ENCODE measurements at regions not wholly inside any gene's neighbourhood (a gene's known extent, or its start where the extent isn't known, plus 50 kb on each side); places are given as distances from the start of the nearest gene placed in this dataset.

DNA sequence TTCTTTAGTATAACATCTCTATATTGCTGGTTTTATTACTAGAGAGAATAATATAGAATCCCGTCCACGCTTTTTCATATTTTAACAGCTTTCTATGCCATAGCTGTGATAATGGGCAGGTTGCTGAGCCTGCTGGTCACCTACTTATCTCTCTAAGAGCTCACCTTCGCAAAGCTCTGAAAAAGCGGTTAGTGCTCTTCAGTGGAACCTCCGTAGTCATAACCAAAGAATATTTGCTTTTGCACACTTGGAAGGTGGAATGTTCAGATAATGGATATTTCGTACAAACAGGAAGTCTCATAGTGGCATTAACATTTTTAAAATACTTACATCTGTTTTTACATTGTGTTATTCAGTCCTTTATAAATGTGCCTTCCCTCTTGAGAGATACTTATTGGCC, 388.9 kb upstream of the ANO3 start:
- H3K4me1 Mint-ChIP-seq (ENCODE audit: low read depth), result no peaks in the 10 kb centered on the region
- no peak overlapping the region for H3K4me3 Mint-ChIP-seq
- no peak overlapping the region for H3K27ac Mint-ChIP-seq
- no peak for DNase-seq
- ChIA-PET POLR2A (no interaction called here), CTCF (no interaction called here)
- no peaks in the 10 kb centered on the region for H3K36me3 Mint-ChIP-seq
- intact Hi-C loops (cut with micrococcal nuclease), result no loop called here
- peaks cover 7% of the 10 kb centered on the region for H3K9me3 Mint-ChIP-seq
- H3K27me3 Mint-ChIP-seq, result no peaks in the 10 kb centered on the region

DNA sequence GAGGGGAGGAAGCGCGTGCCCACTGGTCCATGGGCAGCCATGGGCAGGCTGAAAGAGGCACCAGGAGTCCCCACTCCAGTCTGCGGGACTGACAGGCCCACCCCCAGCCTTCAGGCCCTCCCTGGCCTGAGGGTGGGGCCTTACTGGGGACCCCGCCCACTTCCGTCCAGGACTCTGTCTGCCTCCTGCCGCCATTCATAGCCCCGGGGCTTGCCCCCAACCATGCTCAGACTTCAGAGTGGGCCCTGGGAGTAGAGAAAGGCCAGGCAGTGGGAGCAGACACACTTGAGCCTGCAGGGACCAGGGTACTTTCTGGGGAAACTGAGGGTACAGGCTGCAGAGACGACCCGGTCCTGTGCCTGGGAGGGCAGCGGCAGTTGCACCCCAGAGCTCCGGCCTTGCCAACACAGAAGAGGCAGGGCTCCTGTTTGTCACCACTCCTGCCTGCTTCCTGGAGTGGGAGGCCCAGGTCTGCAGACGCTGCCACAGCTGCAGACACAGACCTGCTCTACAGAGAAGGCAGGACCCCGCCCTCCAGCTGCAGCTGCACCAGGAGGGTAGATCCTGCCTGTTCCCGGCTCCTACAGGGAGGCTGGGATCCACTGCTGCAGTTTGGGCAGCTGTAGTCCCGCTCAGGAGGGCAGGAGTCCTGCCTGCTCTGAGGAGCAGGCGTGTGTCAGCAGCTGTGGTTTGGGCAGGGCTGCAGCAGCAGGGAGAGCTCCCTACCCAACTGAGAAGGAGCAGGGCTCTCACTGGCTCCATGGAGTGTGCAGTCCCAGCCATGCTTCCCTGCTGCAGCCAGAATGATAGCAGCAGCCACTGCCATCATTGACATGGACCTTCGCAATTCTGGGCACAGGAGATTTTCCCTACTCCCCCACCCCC, 387.9 kb upstream of the ANO3 start:
- Mint-ChIP-seq H3K9me3 (peaks cover 7% of the 10 kb centered on the region), H3K4me1 (ENCODE audit: low read depth) (no peaks in the 10 kb centered on the region), H3K36me3 (no peaks in the 10 kb centered on the region), H3K27ac (no peak overlapping the region), H3K27me3 (no peaks in the 10 kb centered on the region), H3K4me3 (no peak overlapping the region)
- ChIA-PET POLR2A (no interaction called here), CTCF (no interaction called here)
- intact Hi-C loops (cut with micrococcal nuclease), result no loop called here
- no peak for DNase-seq

DNA sequence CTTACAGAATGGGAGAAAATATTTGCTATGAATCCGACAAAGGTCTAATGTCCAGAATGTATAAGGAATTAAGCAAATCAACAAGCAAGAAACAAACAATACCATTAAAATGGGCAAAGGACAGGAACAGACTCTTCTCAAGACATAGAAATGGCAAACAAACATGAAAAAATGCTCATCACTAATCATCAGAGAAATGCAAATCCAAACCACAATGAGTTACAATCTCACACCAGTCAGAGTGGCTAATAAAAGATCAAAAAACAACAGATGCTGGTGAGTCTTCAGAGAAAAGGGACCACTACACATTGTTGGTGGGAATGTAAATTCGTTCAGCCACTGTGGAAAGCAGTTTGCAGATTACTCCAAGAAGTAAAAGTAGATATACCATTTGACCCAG, 382.0 kb upstream of the ANO3 start:
- CTCF ChIA-PET, result no interaction called here
- peaks cover 7% of the 10 kb centered on the region for H3K9me3 Mint-ChIP-seq
- POLR2A ChIA-PET, result no interaction called here

DNA sequence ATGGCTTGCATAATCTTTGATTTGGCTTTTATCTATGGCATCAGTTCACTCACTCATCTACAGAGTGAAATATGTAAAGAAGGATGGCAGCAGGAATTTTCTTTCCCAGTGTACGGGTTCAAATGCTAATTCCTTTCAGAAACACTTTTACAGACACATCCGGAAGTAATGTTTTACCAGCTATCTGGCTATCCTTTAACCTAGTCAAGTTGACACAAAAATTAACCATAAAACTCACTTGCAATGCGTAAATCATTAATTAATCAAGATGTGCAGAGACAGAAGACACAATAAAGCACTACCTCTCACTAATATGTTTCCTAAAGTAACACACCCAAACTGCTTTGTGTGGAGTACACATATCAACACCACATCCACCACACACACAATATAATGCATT, 378.9 kb upstream of the ANO3 start:
- H3K4me1 Mint-ChIP-seq (ENCODE audit: low read depth), result no peaks in the 10 kb centered on the region
- H3K4me3 Mint-ChIP-seq, result no peak overlapping the region
- intact Hi-C loops (cut with micrococcal nuclease), result no loop called here
- H3K36me3 Mint-ChIP-seq, result no peaks in the 10 kb centered on the region
- H3K27me3 Mint-ChIP-seq, result no peaks in the 10 kb centered on the region
- no peak for DNase-seq
- ChIA-PET CTCF (no interaction called here), POLR2A (no interaction called here)
- H3K27ac Mint-ChIP-seq, result no peak overlapping the region
- peaks cover 11% of the 10 kb centered on the region for H3K9me3 Mint-ChIP-seq

More for the DNA sequence above, 382.0 kb upstream of the ANO3 start:
- H3K36me3 Mint-ChIP-seq, result no peaks in the 10 kb centered on the region
- intact Hi-C loops (cut with micrococcal nuclease), result no loop called here
- no peaks in the 10 kb centered on the region for H3K4me1 Mint-ChIP-seq (ENCODE audit: low read depth)
- DNase-seq, result no peak
- H3K4me3 Mint-ChIP-seq, result no peak overlapping the region
- H3K27me3 Mint-ChIP-seq, result no peaks in the 10 kb centered on the region
- no peak overlapping the region for H3K27ac Mint-ChIP-seq

DNA sequence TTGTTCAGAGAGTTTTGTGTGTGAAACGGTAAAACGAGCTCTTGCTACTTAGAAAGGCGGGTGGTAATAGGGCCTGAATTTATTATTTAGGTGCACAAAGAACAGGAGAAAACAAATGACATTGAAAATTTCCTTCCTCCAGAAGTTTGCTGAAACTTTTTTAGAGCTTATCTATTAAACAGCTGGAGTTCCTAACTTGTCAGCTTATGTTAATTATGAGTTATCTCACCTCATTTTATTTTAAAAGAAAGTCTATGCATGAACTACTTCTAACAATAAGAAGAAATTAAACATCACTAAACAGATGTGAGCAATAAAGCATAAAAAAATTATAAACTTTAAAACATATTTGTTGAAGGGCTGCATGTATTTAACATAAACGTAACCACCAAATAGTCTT, 373.9 kb upstream of the ANO3 start:
- H3K36me3 Mint-ChIP-seq, result no peaks in the 10 kb centered on the region
- CTCF ChIA-PET, result no interaction called here
- H3K4me1 Mint-ChIP-seq (ENCODE audit: low read depth), result no peaks in the 10 kb centered on the region
- no peak overlapping the region for H3K27ac Mint-ChIP-seq
- POLR2A ChIA-PET, result no interaction called here
- intact Hi-C loops (cut with micrococcal nuclease), result no loop called here
- no peak for DNase-seq
- no peaks in the 10 kb centered on the region for H3K27me3 Mint-ChIP-seq
- H3K4me3 Mint-ChIP-seq, result no peak overlapping the region
- H3K9me3 Mint-ChIP-seq, result peaks cover 10% of the 10 kb centered on the region

DNA sequence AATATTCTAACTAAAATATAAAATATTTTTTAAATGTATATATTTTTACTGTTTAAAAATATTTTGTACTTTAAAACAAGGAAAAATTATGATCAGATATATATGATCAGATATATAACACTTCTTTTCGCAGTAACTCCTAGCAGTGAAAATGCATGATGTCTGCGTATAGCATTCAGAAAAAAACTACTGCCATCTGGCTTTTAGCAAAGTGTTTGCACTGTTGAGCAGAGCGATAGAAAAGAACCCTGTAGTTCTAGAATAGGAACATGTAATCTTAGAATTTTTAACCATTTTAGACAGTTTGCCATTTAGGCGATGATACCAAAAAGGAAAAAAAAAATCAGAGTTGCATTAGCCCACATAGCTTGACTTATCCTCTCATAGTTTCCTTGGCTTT, 370.4 kb upstream of the ANO3 start:
- Mint-ChIP-seq H3K36me3 (no peaks in the 10 kb centered on the region), H3K4me3 (no peak overlapping the region), H3K4me1 (ENCODE audit: low read depth) (no peaks in the 10 kb centered on the region), H3K27ac (no peak overlapping the region), H3K9me3 (peaks cover 11% of the 10 kb centered on the region), H3K27me3 (no peaks in the 10 kb centered on the region)
- CTCF ChIA-PET, result no interaction called here
- DNase-seq, result no peak
- POLR2A ChIA-PET, result no interaction called here
- intact Hi-C loops (cut with micrococcal nuclease), result no loop called here

DNA sequence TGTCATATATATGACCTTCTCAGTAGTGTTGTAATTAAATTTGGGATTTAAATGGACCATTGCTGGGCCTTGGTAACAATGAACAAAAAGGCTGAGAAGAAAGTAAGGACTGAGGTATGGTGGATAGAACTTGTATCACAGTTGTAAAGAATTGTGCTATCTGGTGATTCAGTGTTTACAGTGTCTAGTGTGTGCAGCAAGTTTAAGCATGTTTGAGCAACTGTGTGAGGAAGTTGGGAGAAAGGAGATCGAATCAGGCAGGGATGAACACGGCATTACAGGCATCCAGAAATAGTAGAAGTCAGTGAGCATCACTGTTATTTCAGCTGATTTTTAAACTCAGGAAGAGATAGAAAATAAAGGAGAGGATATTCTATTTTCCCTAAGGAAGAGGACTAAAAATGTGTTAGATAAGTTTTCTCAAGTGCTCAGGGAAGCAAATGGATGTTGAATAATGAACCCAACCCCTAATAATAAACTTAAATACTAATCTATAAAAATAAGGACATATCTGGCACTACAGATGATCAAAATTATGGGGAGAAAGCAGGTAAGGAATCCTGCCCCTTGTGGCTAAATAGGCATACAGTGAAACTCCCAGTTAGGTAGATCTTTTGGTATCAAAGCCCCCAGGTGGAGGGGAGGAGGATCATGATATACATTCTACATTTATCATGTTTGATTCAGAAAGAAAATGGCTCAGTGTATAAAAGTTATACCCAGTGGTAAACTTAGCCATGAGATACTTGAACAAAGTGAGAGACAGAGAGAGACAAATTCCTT, 361.0 kb upstream of the ANO3 start:
- H3K36me3 Mint-ChIP-seq, result no peaks in the 10 kb centered on the region
- POLR2A ChIA-PET, result no interaction called here
- CTCF ChIA-PET, result no interaction called here
- no peak overlapping the region for H3K4me3 Mint-ChIP-seq
- no peak for DNase-seq
- H3K4me1 Mint-ChIP-seq (ENCODE audit: low read depth), result no peaks in the 10 kb centered on the region
- intact Hi-C loops (cut with micrococcal nuclease), result no loop called here
- no peak overlapping the region for H3K27ac Mint-ChIP-seq
- H3K27me3 Mint-ChIP-seq, result no peaks in the 10 kb centered on the region
- H3K9me3 Mint-ChIP-seq, result peaks cover 10% of the 10 kb centered on the region

DNA sequence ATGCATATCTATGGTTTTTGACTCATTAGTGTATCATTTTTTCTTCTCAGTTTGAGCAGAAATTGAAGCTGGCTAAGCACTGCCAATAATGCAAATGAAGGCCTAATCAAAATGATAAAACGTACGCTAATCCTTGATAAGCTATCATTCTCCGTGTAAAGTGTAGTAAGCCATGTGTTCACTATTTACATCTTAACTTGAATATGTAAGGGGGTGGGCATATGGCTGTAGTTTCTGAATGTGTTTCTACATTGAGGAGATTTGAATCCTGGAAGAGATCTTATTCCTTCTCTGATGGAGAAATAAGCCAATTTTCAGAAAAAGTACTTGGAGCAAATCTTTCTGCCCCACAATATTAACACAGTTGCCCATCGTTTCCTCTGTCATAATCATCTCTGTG, 351.8 kb upstream of the ANO3 start:
- intact Hi-C loops (cut with micrococcal nuclease), result loop anchor here (5.0 kb wide), 1 partner anchor 297 kb away; no protein-coding TSS in a partner anchor
- CTCF ChIA-PET, result no interaction called here
- H3K36me3 Mint-ChIP-seq, result no peaks in the 10 kb centered on the region
- H3K4me1 Mint-ChIP-seq (ENCODE audit: low read depth), result no peaks in the 10 kb centered on the region
- no peak overlapping the region for H3K27ac Mint-ChIP-seq
- peaks cover 8% of the 10 kb centered on the region for H3K9me3 Mint-ChIP-seq
- no peak for DNase-seq
- H3K27me3 Mint-ChIP-seq, result no peaks in the 10 kb centered on the region
- POLR2A ChIA-PET, result no interaction called here
- H3K4me3 Mint-ChIP-seq, result no peak overlapping the region

DNA sequence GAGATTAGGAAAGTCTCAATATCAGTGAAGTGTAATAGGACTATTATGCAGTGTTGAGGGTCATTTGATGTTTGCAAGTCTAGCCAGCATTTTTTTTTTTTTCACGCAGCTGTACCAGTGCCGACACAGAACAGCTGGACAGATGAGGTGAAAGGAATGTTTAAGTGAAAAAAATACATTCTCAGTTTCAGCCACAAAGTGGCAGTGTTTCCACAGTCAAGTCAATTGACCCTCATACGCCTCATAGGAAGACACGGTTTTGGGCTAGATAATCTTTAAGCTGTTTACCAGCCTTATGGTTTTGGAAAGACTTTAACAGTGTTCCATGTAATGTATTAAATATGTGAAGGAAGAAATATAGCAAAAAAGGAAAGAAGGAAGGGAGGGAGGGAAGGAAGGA, 349.9 kb upstream of the ANO3 start:
- ChIA-PET CTCF (no interaction called here), POLR2A (no interaction called here)
- H3K4me1 Mint-ChIP-seq (ENCODE audit: low read depth), result no peaks in the 10 kb centered on the region
- no peak for DNase-seq
- intact Hi-C loops (cut with micrococcal nuclease), result loop anchor here (5.0 kb wide), 1 partner anchor 295 kb away; no protein-coding TSS in a partner anchor
- no peaks in the 10 kb centered on the region for H3K27me3 Mint-ChIP-seq
- H3K27ac Mint-ChIP-seq, result no peak overlapping the region
- no peaks in the 10 kb centered on the region for H3K36me3 Mint-ChIP-seq
- H3K4me3 Mint-ChIP-seq, result no peak overlapping the region
- peaks cover 8% of the 10 kb centered on the region for H3K9me3 Mint-ChIP-seq

DNA sequence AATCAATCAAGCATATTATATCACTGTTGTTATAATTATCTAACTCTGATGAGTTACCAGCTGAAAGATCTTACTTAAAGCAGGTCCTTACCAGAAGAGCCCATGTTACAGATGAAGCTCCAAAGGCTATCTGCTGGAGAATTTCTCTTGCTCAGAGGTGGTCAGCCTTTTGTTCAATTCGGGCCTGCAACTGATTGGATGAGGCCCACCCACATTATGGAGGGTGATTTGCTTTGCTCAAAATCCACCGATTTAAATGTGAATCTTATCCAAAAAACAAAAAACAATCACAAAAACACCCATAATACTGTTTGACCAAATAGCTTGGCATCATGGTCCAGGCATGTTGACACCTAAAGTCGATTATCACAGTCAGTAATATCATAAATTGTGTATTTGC, 348.6 kb upstream of the ANO3 start:
- H3K9me3 Mint-ChIP-seq, result peaks cover 8% of the 10 kb centered on the region
- no peaks in the 10 kb centered on the region for H3K27me3 Mint-ChIP-seq
- no peak overlapping the region for H3K4me3 Mint-ChIP-seq
- ChIA-PET CTCF (no interaction called here), POLR2A (no interaction called here)
- H3K36me3 Mint-ChIP-seq, result no peaks in the 10 kb centered on the region
- intact Hi-C loops (cut with micrococcal nuclease), result loop anchor here (5.0 kb wide), 1 partner anchor 294 kb away; no protein-coding TSS in a partner anchor
- no peaks in the 10 kb centered on the region for H3K4me1 Mint-ChIP-seq (ENCODE audit: low read depth)
- H3K27ac Mint-ChIP-seq, result no peak overlapping the region
- DNase-seq, result no peak

DNA sequence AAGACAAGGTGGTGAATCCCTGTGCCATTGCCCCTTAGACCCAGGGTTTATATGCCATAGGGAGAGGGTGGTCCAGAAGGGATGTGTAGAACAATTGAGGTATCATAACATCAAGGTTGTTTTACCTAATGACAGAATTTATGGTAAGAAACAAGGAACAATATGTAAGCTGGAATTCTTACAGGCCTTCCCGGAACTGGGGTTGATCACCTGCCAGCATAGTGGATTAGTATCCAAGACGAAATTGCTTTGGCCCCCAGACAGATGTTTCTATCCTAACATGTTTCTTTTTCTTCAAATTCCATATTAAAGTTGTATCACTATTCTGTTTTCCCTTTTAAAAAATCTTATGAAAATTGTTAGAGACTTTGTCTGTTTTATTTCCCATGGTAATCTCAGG, 343.8 kb upstream of the ANO3 start:
- intact Hi-C loops (cut with micrococcal nuclease), result no loop called here
- no peaks in the 10 kb centered on the region for H3K36me3 Mint-ChIP-seq
- no peak for DNase-seq

DNA sequence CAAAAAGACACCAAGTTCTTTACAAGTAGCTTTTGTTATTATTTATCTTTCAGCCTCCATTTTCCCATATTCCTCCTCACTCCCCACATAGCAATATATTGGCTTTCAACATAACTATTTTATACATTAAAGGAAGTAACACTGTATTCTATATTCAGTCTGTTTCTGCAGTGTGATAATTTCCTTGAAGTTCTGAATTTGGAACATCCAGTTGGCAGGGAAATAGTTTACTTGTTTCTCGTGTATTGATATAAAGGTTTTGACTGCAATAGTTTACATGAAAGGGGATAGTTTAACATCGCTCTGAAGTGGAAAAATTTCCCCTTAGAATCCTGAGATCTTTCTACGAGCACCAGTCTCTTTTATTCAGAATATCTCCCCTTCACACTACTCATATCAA, 341.5 kb upstream of the ANO3 start:
- H3K9me3 Mint-ChIP-seq, result peaks cover 5% of the 10 kb centered on the region
- H3K4me1 Mint-ChIP-seq (ENCODE audit: low read depth), result no peaks in the 10 kb centered on the region
- no peak overlapping the region for H3K4me3 Mint-ChIP-seq
- H3K27ac Mint-ChIP-seq, result no peak overlapping the region
- no peaks in the 10 kb centered on the region for H3K27me3 Mint-ChIP-seq
- DNase-seq, result no peak
- no peaks in the 10 kb centered on the region for H3K36me3 Mint-ChIP-seq
- intact Hi-C loops (cut with micrococcal nuclease), result no loop called here
- ChIA-PET POLR2A (no interaction called here), CTCF (no interaction called here)

More for the DNA sequence above, 343.8 kb upstream of the ANO3 start:
- POLR2A ChIA-PET, result no interaction called here
- H3K9me3 Mint-ChIP-seq, result peaks cover 11% of the 10 kb centered on the region
- no peaks in the 10 kb centered on the region for H3K27me3 Mint-ChIP-seq
- H3K4me1 Mint-ChIP-seq (ENCODE audit: low read depth), result no peaks in the 10 kb centered on the region
- CTCF ChIA-PET, result no interaction called here
- H3K4me3 Mint-ChIP-seq, result no peak overlapping the region
- H3K27ac Mint-ChIP-seq, result no peak overlapping the region

DNA sequence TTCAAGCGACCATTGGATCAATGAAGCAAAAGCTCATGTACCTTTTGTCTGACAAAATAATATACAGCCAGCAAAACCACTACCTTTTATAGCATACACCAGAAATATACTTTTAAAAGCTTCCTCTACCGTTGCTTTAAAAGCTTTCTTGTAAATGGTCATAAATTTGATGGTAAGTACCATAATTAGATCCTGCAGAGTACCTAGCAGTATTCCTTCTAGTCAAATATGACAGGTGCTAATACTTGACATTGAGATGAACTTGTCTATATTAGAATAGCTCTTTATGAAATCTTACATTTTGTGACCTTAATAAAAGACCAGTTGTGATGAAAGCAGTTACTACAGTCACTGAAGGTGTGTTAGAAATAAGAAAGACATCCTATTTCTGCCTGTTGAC, 340.5 kb upstream of the ANO3 start:
- H3K27me3 Mint-ChIP-seq, result no peaks in the 10 kb centered on the region

More for the DNA sequence above, 340.5 kb upstream of the ANO3 start:
- Mint-ChIP-seq H3K27ac (no peak overlapping the region), H3K9me3 (peaks cover 5% of the 10 kb centered on the region), H3K36me3 (no peaks in the 10 kb centered on the region), H3K4me1 (ENCODE audit: low read depth) (no peaks in the 10 kb centered on the region), H3K4me3 (no peak overlapping the region)
- intact Hi-C loops (cut with micrococcal nuclease), result no loop called here
- ChIA-PET POLR2A (no interaction called here), CTCF (no interaction called here)
- DNase-seq, result no peak

Measured in activated CD4-positive, alpha-beta memory T cell treated with anti-CD3 and anti-CD28 coated beads for 36 hours (primary cell).